HuH-7 (cell line): ENCODE measurements at regions not wholly inside any gene's neighbourhood (a gene's known extent, or its start where the extent isn't known, plus 50 kb on each side); places are given as distances from the start of the nearest gene placed in this dataset.
A peak's percentile ranks its signal among the peaks of the same experiment; 100 is the strongest.
"Not testable (repeated sequence)": the region's sequence is repeated elsewhere in the genome, so short reads cannot be mapped to it uniquely, and the experiment has no call there.

Experiments
- DNase-seq: peaks from one replicate; pipeline ENCODE4 v3.0.0; 2011; ENCODE audit warnings: low spot score

DNA sequence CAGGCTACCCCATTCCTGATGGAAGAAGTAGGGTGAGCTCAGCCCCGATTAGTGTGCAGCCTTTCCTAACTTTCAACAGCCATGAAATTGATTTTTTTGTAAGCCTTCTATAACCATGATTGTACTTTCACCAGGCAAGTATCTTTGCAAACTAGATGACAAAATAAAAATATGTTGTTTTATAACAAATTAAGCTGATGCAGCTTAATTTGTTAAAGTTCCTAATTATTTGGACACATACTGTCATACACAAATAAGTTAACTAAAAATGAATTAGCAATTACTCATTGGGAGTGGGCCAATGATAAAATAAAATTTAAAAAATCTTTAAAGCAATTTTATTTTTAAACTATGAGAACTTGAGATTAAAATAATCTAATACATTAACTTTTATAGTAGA is 113.1 kb upstream of the FANCL start:
- DNase-seq: no peak

DNA sequence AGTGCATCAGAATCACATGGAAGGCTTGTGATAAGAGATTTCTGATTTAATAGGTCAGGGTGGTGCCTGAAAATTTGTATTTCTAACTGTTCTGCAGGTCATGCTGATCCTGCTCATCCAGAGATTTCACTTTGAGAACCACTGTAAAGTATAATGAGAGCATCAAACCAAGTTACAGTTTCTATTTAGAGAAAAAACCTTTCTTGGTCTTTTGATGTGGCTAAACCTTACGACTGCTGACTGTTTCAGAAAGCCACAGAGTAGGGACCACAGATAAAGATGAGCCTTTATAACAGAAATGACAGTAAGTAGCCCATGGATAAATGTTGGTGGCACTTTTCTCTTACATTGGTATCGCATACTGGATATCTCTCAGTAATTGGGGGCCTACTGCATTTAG is 109.4 kb upstream of the FANCL start:
- DNase-seq: no peak

DNA sequence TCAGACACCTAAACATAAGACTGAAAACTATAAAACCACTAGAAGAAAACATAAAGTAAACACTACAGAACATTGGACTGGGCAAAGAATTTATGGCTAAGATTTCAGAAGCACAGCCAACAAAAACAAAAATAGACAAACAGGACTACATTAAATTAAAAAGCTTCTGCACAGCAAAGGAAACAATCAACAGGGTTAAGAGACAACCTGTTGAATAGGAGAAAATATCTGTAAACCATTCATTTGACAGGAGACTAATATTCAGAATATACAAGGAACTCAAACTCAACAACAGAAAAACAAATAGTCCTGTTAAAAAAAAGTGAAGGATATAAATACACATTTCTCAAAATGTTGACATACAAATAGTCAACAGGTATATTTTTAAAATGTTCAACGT is 106.7 kb upstream of the FANCL start:
- DNase-seq: no peak

DNA sequence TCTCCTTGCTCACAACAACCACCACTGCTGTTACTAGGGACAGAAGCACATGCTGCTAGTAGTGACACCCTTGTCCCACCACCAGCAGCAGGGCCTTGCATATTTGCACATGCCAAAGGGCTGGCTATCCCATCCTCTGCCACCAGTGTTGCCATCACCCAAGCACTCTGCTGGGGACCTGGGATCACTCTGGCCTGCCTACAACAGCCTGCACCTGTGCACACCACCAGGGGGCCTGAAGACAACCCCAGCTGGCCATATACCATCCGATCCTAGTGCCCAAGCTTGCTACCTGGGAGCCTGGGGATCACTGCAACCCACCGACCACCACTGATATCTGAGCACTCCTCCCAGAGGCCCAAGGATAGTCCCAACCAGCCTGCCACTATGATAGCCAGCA is 99.9 kb upstream of the FANCL start:
- peak; percentile 32 for DNase-seq

GRCh38 chr2:58339548-58340243 is 98.6 kb upstream of the FANCL start:
- no peak for DNase-seq

GRCh38 chr2:58336416-58336815 is 95.3 kb upstream of the FANCL start:
- no peak for DNase-seq

- DNase-seq: no peak
Observed at GRCh38 chr2:58334414-58334813, 93.3 kb upstream of the FANCL start.

DNA sequence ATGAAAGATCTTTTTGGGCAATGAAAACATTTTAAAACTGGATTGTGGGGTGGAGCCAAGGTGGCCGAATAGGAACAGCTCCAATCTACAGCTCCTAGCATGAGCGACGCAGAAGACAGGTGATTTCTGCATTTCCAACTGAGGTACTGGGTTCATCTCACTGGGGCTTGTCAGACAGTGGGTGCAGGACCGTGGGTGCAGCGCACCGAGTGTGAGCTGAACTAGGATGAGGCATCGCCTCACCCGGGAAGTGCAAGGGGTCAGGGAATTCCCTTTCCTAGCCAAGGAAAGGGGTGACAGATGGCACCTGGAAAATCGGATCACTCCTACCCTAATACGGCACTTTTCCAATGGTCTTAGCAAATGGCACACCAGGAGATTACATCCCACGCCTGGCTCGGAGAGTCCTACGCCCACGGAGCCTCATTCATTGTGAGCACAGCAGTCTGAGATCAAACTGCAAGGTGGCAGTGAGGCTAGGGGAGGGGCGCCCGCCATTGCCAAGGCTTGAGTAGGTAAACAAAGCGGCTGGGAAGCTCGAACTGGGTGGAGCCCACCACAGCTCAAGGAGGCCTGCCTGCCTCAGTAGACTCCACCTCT is 84.3 kb upstream of the FANCL start:
- DNase-seq: not testable (repeated sequence)

DNA sequence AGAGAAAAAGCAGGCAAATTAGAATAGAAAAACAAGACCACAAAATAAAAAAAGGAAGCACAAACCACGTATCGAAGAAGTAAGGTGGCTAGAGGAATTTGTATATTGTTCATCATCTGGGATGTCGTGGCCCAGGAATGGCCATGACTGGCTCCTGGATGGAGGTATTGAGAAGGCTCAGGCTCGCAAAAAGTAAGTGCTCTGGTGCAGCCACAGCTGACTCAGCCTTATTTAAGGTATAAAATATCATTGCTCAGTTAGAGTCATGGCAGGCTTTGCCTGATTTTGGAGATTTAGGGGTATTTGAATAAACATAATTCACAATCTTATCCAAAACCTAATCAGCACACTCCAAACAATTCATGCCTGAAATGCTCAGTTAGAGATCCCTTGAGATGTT is 78.4 kb upstream of the FANCL start:
- DNase-seq: no peak

GRCh38 chr2:58318949-58319348 is 77.8 kb upstream of the FANCL start:
- DNase-seq: not testable (repeated sequence)

DNA sequence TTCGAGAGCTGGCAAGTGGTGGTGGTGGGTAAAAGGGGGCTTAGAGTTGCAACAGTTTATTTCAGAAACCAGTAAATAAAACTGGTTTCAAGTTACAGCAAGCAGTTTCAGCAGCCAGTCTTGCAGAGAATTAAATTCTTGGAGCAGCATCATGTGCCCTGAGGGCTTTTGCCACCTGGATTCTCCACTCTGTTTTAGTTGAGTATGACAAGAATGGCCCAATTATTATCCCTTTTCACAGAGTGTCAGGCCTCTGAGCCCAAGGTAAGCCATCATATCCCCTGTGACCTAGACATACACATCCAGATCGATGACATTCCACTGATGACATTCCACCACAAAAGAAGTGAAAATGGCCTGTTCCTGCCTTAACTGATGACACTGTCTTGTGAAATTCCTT is 72.8 kb upstream of the FANCL start:
- DNase-seq: no peak

- DNase-seq: no peak
Observed at GRCh38 chr2:58308435-58308834, 67.3 kb upstream of the FANCL start.

DNA sequence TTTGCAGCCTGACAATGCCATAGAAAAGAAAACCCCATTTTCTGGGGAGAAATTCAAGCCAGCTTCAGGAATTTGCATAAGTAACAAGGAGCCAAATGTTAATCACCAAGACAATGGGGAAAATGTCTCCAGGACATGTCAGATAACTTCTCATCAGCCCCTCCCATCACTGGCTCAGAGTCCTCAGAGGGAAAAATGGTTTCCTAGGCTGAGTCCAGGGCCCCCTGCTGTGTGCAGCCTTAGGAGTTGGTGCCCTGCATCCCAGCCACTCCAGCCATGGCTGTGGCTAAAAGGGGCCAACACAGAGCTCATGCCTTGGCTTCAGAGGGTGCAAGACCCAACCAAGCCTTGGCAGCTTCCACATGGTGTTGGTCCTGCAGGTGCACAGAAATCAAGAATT is 63.7 kb upstream of the FANCL start:
- no peak for DNase-seq

- DNase-seq: no peak
Observed at GRCh38 chr2:58299123-58299522, 58.0 kb upstream of the FANCL start.

GRCh38 chr2:58293056-58293455 is 51.9 kb upstream of the FANCL start:
- DNase-seq: no peak

- DNase-seq: no peak
Observed at GRCh38 chr2:58291726-58292438, 50.8 kb upstream of the FANCL start.
